HG03025 (cell line): ENCODE measurements at regions not wholly inside any gene's neighbourhood (a gene's known extent, or its start where the extent isn't known, plus 50 kb on each side); places are given as distances from the start of the nearest gene placed in this dataset.
"Not testable (repeated sequence)": the region's sequence is repeated elsewhere in the genome, so short reads cannot be mapped to it uniquely, and the experiment has no call there.

Experiments used
- ATAC-seq: cut with Tn5 transposase; IDR thresholded peaks from one replicate; pipeline ENCODE4 v1.9.1; 2021; ENCODE audit warnings: mild to moderate bottlenecking, moderate library complexity; ENCODE audit not compliant: unreplicated experiment, low FRiP score

GRCh38 chr13:80973721-80974120 is 632.8 kb upstream of the SPRY2 start:
- ATAC-seq, result no peak

GRCh38 chr13:80972857-80973478 is 632.0 kb upstream of the SPRY2 start:
- no peak for ATAC-seq

- no peak for ATAC-seq
Observed at GRCh38 chr13:80965097-80965496, 624.2 kb upstream of the SPRY2 start.

GRCh38 chr13:80962855-80963254 is 621.9 kb upstream of the SPRY2 start:
- ATAC-seq, result no peak

GRCh38 chr13:80962173-80962572 is 621.2 kb upstream of the SPRY2 start:
- no peak for ATAC-seq

- ATAC-seq, result no peak
Observed at GRCh38 chr13:80957019-80957655, 616.2 kb upstream of the SPRY2 start.

GRCh38 chr13:80955501-80955900 is 614.6 kb upstream of the SPRY2 start:
- ATAC-seq, result no peak

- ATAC-seq, result no peak
Observed at GRCh38 chr13:80952158-80952557, 611.2 kb upstream of the SPRY2 start.

- no peak for ATAC-seq
Observed at GRCh38 chr13:80946008-80946802, 605.3 kb upstream of the SPRY2 start.

- no peak for ATAC-seq
Observed at GRCh38 chr13:80945328-80945727, 604.4 kb upstream of the SPRY2 start.

- no peak for ATAC-seq
Observed at GRCh38 chr13:80939581-80939980, 598.7 kb upstream of the SPRY2 start.

GRCh38 chr13:80931766-80932165 is 590.8 kb upstream of the SPRY2 start:
- no peak for ATAC-seq

GRCh38 chr13:80931118-80931517 is 590.2 kb upstream of the SPRY2 start:
- no peak for ATAC-seq

- no peak for ATAC-seq
Observed at GRCh38 chr13:80928241-80928640, 587.3 kb upstream of the SPRY2 start.

- ATAC-seq, result not testable (repeated sequence)
Observed at GRCh38 chr13:80926024-80926423, 585.1 kb upstream of the SPRY2 start.

- no peak for ATAC-seq
Observed at GRCh38 chr13:80924596-80924995, 583.7 kb upstream of the SPRY2 start.

- no peak for ATAC-seq
Observed at GRCh38 chr13:80923907-80924306, 583.0 kb upstream of the SPRY2 start.

GRCh38 chr13:80921971-80922370 is 581.0 kb upstream of the SPRY2 start:
- no peak for ATAC-seq

GRCh38 chr13:80921541-80921940 is 580.6 kb upstream of the SPRY2 start:
- ATAC-seq, result no peak

GRCh38 chr13:80906860-80907259 is 565.9 kb upstream of the SPRY2 start:
- no peak for ATAC-seq

- no peak for ATAC-seq
Observed at GRCh38 chr13:80904386-80904785, 563.5 kb upstream of the SPRY2 start.

- no peak for ATAC-seq
Observed at GRCh38 chr13:80903911-80904310, 563.0 kb upstream of the SPRY2 start.
